HFFc6 (cell line): ENCODE measurements at regions not wholly inside any gene's neighbourhood (a gene's known extent, or its start where the extent isn't known, plus 50 kb on each side); places are given as distances from the start of the nearest gene placed in this dataset.
"Not testable (repeated sequence)": the region's sequence is repeated elsewhere in the genome, so short reads cannot be mapped to it uniquely, and the experiment has no call there.

Experiments used
- DNase-seq: peaks from one replicate; pipeline ENCODE4 v3.0.0-alpha.2; 2018
- H3K27ac Mint-ChIP-seq: 2 replicates; pipeline ENCODE4 v1.8.0; 2020; ENCODE audit warnings: mild to moderate bottlenecking, mixed read lengths
- H3K27me3 Mint-ChIP-seq: 2 replicates; pipeline ENCODE4 v1.8.0; 2021; ENCODE audit warnings: mild to moderate bottlenecking, moderate library complexity, mixed read lengths; ENCODE audit not compliant: insufficient read depth
- H3K36me3 Mint-ChIP-seq: 2 replicates; pipeline ENCODE4 v1.8.0; 2021; ENCODE audit warnings: low read depth, mixed read lengths
- H3K4me1 Mint-ChIP-seq: 2 replicates; pipeline ENCODE4 v1.8.0; 2020; ENCODE audit warnings: low read depth, mixed read lengths
- H3K4me3 Mint-ChIP-seq: 2 replicates; pipeline ENCODE4 v1.8.0; 2020; ENCODE audit warnings: mild to moderate bottlenecking, moderate library complexity, mixed read lengths
- H3K9me3 Mint-ChIP-seq: 2 replicates; pipeline ENCODE4 v1.8.0; 2020; ENCODE audit warnings: mild to moderate bottlenecking, mixed read lengths
- TF ChIP-seq, protein P1 (sequence below): fragments of 200-600 bp; sonication (generic); IDR thresholded peaks from 2 replicates; pipeline ENCODE4 v1.5.0; 2021; ENCODE audit warnings: antibody characterized with exemption, mild to moderate bottlenecking

GRCh38 chr10:6706725-6707124 is 126.6 kb upstream of the PRKCQ start:
- TF ChIP-seq, protein P1, sequence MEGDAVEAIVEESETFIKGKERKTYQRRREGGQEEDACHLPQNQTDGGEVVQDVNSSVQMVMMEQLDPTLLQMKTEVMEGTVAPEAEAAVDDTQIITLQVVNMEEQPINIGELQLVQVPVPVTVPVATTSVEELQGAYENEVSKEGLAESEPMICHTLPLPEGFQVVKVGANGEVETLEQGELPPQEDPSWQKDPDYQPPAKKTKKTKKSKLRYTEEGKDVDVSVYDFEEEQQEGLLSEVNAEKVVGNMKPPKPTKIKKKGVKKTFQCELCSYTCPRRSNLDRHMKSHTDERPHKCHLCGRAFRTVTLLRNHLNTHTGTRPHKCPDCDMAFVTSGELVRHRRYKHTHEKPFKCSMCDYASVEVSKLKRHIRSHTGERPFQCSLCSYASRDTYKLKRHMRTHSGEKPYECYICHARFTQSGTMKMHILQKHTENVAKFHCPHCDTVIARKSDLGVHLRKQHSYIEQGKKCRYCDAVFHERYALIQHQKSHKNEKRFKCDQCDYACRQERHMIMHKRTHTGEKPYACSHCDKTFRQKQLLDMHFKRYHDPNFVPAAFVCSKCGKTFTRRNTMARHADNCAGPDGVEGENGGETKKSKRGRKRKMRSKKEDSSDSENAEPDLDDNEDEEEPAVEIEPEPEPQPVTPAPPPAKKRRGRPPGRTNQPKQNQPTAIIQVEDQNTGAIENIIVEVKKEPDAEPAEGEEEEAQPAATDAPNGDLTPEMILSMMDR: no peak
- Mint-ChIP-seq H3K4me1 (no peaks in the 10 kb centered on the region), H3K9me3 (no peaks in the 10 kb centered on the region), H3K36me3 (no peaks in the 10 kb centered on the region), H3K27ac (no peak overlapping the region), H3K27me3 (peaks cover 5% of the 10 kb centered on the region), H3K4me3 (no peak overlapping the region)
- DNase-seq: no peak

GRCh38 chr10:6704896-6705295 is 124.8 kb upstream of the PRKCQ start:
- H3K9me3 Mint-ChIP-seq: no peaks in the 10 kb centered on the region
- H3K36me3 Mint-ChIP-seq: no peaks in the 10 kb centered on the region
- TF ChIP-seq, protein P1: no peak
- H3K4me3 Mint-ChIP-seq: no peak overlapping the region
- DNase-seq: no peak
- no peaks in the 10 kb centered on the region; the same call in none of the 2 replicates for H3K27me3 Mint-ChIP-seq
- no peak overlapping the region for H3K27ac Mint-ChIP-seq
- H3K4me1 Mint-ChIP-seq: no peaks in the 10 kb centered on the region; the same call in 1 of the 2 replicates

- DNase-seq, H3K27ac Mint-ChIP-seq, H3K27me3 Mint-ChIP-seq, H3K9me3 Mint-ChIP-seq, H3K36me3 Mint-ChIP-seq, H3K4me3 Mint-ChIP-seq: not testable (repeated sequence)
- peaks cover 12% of the 10 kb centered on the region for H3K4me1 Mint-ChIP-seq
Measured at GRCh38 chr10:6702833-6703232, 122.8 kb upstream of the PRKCQ start.

DNA sequence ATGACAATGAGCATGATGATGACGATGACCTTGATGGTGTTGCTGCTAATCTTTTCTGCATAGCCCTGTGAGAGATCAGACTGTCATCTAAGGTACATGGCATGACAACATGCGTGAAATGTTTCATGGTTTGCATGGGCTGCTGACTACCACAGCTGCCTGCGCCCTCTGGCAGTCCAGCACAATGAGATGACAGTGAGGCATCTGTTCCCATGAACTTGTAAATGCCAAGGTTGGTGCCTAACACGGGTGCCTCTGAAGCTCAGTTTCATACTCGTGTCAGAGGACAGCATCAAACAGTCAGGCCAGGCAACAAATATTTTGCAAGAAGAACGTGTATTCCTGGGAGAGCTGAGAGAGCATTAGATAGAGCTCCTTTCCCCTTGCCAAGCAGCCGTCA is 122.0 kb upstream of the PRKCQ start:
- no peaks in the 10 kb centered on the region; the same call in 1 of the 2 replicates for H3K27me3 Mint-ChIP-seq
- H3K9me3 Mint-ChIP-seq: no peaks in the 10 kb centered on the region
- H3K4me3 Mint-ChIP-seq: no peak overlapping the region
- H3K36me3 Mint-ChIP-seq: no peaks in the 10 kb centered on the region
- H3K4me1 Mint-ChIP-seq: peaks cover 16% of the 10 kb centered on the region
- no peak for DNase-seq
- H3K27ac Mint-ChIP-seq: no peak overlapping the region
- TF ChIP-seq, protein P1: no peak

DNA sequence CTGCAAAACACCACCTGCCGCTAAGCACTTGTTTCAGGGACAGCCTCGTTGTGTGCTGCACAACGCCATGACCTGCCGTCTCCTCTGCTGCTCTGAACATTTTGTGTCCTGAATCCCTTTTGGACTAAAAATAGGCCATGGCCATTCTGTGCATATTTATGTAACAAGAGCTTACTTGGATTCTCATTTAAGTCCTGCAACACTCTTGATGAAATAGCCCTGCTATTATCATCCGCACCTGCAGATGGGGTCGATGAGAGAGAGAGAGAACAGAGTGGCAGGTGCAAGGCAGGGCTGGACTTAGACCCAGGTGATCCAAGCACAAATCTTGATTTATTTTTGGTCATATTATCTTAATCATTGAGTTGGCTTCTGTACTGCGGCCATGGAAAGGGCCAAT is 121.2 kb upstream of the PRKCQ start:
- no peak for DNase-seq
- H3K4me3 Mint-ChIP-seq: no peak overlapping the region
- H3K36me3 Mint-ChIP-seq: no peaks in the 10 kb centered on the region
- TF ChIP-seq, protein P1: no peak
- H3K27ac Mint-ChIP-seq: no peak overlapping the region
- H3K9me3 Mint-ChIP-seq: no peaks in the 10 kb centered on the region
- H3K4me1 Mint-ChIP-seq: peaks cover 22% of the 10 kb centered on the region
- no peaks in the 10 kb centered on the region; the same call in 1 of the 2 replicates for H3K27me3 Mint-ChIP-seq

- H3K27ac Mint-ChIP-seq: no peak overlapping the region
- TF ChIP-seq, protein P1: peak; percentile 45
- no peaks in the 10 kb centered on the region for H3K9me3 Mint-ChIP-seq
- no peaks in the 10 kb centered on the region for H3K36me3 Mint-ChIP-seq
- H3K4me3 Mint-ChIP-seq: no peak overlapping the region
- H3K4me1 Mint-ChIP-seq: peaks cover 25% of the 10 kb centered on the region
- H3K27me3 Mint-ChIP-seq: no peaks in the 10 kb centered on the region; the same call in 1 of the 2 replicates
- DNase-seq: no peak
Measured at GRCh38 chr10:6700066-6700465, 120.0 kb upstream of the PRKCQ start.
